HG02610 (cell line): ENCODE measurements at regions not wholly inside any gene's neighbourhood (a gene's known extent, or its start where the extent isn't known, plus 50 kb on each side); places are given as distances from the start of the nearest gene placed in this dataset.

Experiments
- ATAC-seq: cut with Tn5 transposase; IDR thresholded peaks from one replicate; pipeline ENCODE4 v1.9.1; 2021; ENCODE audit warnings: mild to moderate bottlenecking, moderate library complexity; ENCODE audit not compliant: unreplicated experiment

GRCh38 chr10:94085766-94086437 is 92.2 kb downstream of the PLCE1 start:
- no peak for ATAC-seq

GRCh38 chr10:94088926-94089381 is 95.2 kb downstream of the PLCE1 start:
- no peak for ATAC-seq

- ATAC-seq = no peak
Observed at GRCh38 chr10:94091649-94092048, 97.9 kb downstream of the PLCE1 start.

- ATAC-seq = no peak
Observed at GRCh38 chr10:94092848-94093247, 99.1 kb downstream of the PLCE1 start.

- no peak for ATAC-seq
Observed at GRCh38 chr10:94093286-94093905, 99.7 kb downstream of the PLCE1 start.

GRCh38 chr10:94094540-94094939 is 100.8 kb downstream of the PLCE1 start:
- ATAC-seq = no peak

- no peak for ATAC-seq
Observed at GRCh38 chr10:94097656-94098055, 103.9 kb downstream of the PLCE1 start.

- no peak for ATAC-seq
Observed at GRCh38 chr10:94098896-94099295, 105.2 kb downstream of the PLCE1 start.

- ATAC-seq = no peak
Observed at GRCh38 chr10:94101894-94102293, 108.2 kb downstream of the PLCE1 start.

GRCh38 chr10:94102436-94102835 is 108.7 kb downstream of the PLCE1 start:
- no peak for ATAC-seq

GRCh38 chr10:94103192-94103591 is 109.5 kb downstream of the PLCE1 start:
- ATAC-seq = no peak

GRCh38 chr10:94103801-94104221 is 110.1 kb downstream of the PLCE1 start:
- no peak for ATAC-seq

GRCh38 chr10:94104316-94105000 is 110.7 kb downstream of the PLCE1 start:
- ATAC-seq = no peak

GRCh38 chr10:94105226-94105625 is 111.5 kb downstream of the PLCE1 start:
- no peak for ATAC-seq

GRCh38 chr10:94107191-94107590 is 113.5 kb downstream of the PLCE1 start:
- ATAC-seq = no peak

GRCh38 chr10:94108200-94108599 is 114.5 kb downstream of the PLCE1 start:
- ATAC-seq = no peak

GRCh38 chr10:94111367-94111766 is 117.6 kb downstream of the PLCE1 start:
- no peak for ATAC-seq

- no peak for ATAC-seq
Observed at GRCh38 chr10:94112321-94112720, 118.6 kb downstream of the PLCE1 start.

GRCh38 chr10:94115725-94116124 is 122.0 kb downstream of the PLCE1 start:
- ATAC-seq = no peak

- ATAC-seq = no peak
Observed at GRCh38 chr10:94116848-94117247, 123.1 kb downstream of the PLCE1 start.

- ATAC-seq = no peak
Observed at GRCh38 chr10:94122211-94122610, 128.5 kb downstream of the PLCE1 start.
